ENCODE measurements at regions not wholly inside any gene's neighbourhood (a gene's known extent, or its start where the extent isn't known, plus 50 kb on each side); places are given as distances from the start of the nearest gene placed in this dataset.

DNA sequence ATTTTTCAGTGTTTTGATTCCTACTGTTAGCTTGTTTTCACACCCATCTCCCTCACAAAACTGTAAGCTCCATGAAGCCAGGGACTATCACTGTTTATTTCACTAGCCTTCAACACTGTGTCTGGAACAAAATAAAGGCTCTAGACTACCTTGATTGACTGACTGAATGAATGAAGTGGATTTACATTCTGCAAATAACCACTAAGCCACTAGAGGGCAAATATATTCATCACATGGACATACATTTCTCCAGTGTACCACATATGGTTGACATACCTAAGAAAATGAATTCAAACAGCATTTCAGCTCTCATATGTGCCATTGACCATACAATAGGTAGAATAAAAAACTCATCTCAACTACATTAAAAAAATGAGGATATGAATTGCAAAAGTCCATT, 185.9 kb downstream of the RAB11FIP2 start:
- Histone ChIP-seq H3K36me3 (ENCODE audit: control insufficient read depth in 2 of 2, insufficient read depth in 2 of 2, low read length in 1 of 2) (no peaks in the 10 kb centered on the region), H3K9me3 (replicated peaks; ENCODE audit: control insufficient read depth, insufficient read depth, low read length) (no peaks in the 10 kb centered on the region; the same call in 2 of the 3 replicates), H4K20me1 (ENCODE audit: control insufficient read depth, insufficient read depth) (no peaks in the 10 kb centered on the region), H3K9ac (ENCODE audit: control insufficient read depth, insufficient read depth, low read length) (no peak overlapping the region), H3K4me3 (no peak overlapping the region), H2AFZ (ENCODE audit: control insufficient read depth, low read depth, low read length) (no peak overlapping the region), H3K27ac (ENCODE audit: control insufficient read depth, insufficient read depth) (no peak overlapping the region), H3K27me3 (replicated peaks in 1 of 2; ENCODE audit: control insufficient read depth in 2 of 2, insufficient read depth in 2 of 2, low read length in 1 of 2) (no peaks in the 10 kb centered on the region), H3K79me2 (ENCODE audit: control insufficient read depth, insufficient read depth, low read length) (no peaks in the 10 kb centered on the region), H3K4me2 (ENCODE audit: control insufficient read depth, insufficient read depth) (no peak overlapping the region), H3K4me1 (ENCODE audit: control insufficient read depth, insufficient read depth, low read length) (no peaks in the 10 kb centered on the region)
- SMC1A ChIA-PET (ENCODE audit: uncharacterized antibody, unreplicated experiment): interaction anchor here (1.2 to 1.7 kb wide), 2 partner anchors 227 to 399 kb away, joined by 3 to 4 read pairs; no protein-coding TSS in a partner anchor
- FAIRE-seq (no peak), ATAC-seq (peak; percentile 68), DNase-seq (ENCODE audit: low read depth, low spot score) (no peak)
- POLR2A ChIA-PET: interaction anchor here (0.6 kb wide), 1 partner anchor 109 kb away, joined by 3 read pairs; no protein-coding TSS in a partner anchor
- RAD21 ChIA-PET (ENCODE audit: unreplicated experiment): interaction anchor here (1.2 kb wide), 1 partner anchor 10 kb away, joined by 3 read pairs; no protein-coding TSS in a partner anchor
- BruUV-seq (replicated peaks): no TSS peak
- intact Hi-C loops (cut with micrococcal nuclease; ENCODE audit: unreplicated experiment) (loop anchor here (2.0 to 10.0 kb wide), 3 partner anchors 244 to 380 kb away; no protein-coding TSS in a partner anchor), in situ Hi-C loops (cut with MboI) (no loop called here)
- CTCF ChIA-PET: interaction anchor here (0.7 to 1.7 kb wide), 8 partner anchors 14 to 399 kb away, joined by 3 to 8 read pairs (median 4); no protein-coding TSS in a partner anchor
- TF ChIP-seq RUNX3 (IDR thresholded peaks at IDR 0.05; ENCODE audit: low read length) (no peak), SUPT20H (IDR thresholded peaks at IDR 0.05; ENCODE audit: borderline replicate concordance, control insufficient read depth, low read depth, low read length) (no peak), ZNF24 (IDR thresholded peaks at IDR 0.05) (peak; percentile 99), CEBPB (IDR thresholded peaks at IDR 0.05; ENCODE audit: borderline replicate concordance in 1 of 2, low read depth in 2 of 2, low read length in 2 of 2) (no peak), PKNOX1 (IDR thresholded peaks at IDR 0.05) (peak; percentile 32; the same call in 1 of the 2 replicates), KAT2A (conservative IDR thresholded peaks at IDR 0.05; ENCODE audit: control insufficient read depth, low read depth, low read length) (no peak), TCF7 (IDR thresholded peaks at IDR 0.05; ENCODE audit: borderline replicate concordance) (no peak), RELA (IDR thresholded peaks at IDR 0.05; ENCODE audit: borderline replicate concordance, partially characterized antibody) (no peak), YBX1 (IDR thresholded peaks at IDR 0.05) (no peak), RAD21 (IDR thresholded peaks at IDR 0.05; ENCODE audit: insufficient read depth, low read depth, low read length) (peak; percentile 39), EED (IDR thresholded peaks at IDR 0.05; ENCODE audit: low read depth) (no peak), POLR2AphosphoS2 (IDR thresholded peaks at IDR 0.05; ENCODE audit: low read depth, low read length) (no peak), FOS (IDR thresholded peaks at IDR 0.05; ENCODE audit: borderline replicate concordance, extremely low read depth, insufficient read length) (no peak), IRF3 (IDR thresholded peaks at IDR 0.05) (no peak), BMI1 (IDR thresholded peaks at IDR 0.05; ENCODE audit: borderline replicate concordance) (no peak)
- TF ChIP-seq, protein P1, sequence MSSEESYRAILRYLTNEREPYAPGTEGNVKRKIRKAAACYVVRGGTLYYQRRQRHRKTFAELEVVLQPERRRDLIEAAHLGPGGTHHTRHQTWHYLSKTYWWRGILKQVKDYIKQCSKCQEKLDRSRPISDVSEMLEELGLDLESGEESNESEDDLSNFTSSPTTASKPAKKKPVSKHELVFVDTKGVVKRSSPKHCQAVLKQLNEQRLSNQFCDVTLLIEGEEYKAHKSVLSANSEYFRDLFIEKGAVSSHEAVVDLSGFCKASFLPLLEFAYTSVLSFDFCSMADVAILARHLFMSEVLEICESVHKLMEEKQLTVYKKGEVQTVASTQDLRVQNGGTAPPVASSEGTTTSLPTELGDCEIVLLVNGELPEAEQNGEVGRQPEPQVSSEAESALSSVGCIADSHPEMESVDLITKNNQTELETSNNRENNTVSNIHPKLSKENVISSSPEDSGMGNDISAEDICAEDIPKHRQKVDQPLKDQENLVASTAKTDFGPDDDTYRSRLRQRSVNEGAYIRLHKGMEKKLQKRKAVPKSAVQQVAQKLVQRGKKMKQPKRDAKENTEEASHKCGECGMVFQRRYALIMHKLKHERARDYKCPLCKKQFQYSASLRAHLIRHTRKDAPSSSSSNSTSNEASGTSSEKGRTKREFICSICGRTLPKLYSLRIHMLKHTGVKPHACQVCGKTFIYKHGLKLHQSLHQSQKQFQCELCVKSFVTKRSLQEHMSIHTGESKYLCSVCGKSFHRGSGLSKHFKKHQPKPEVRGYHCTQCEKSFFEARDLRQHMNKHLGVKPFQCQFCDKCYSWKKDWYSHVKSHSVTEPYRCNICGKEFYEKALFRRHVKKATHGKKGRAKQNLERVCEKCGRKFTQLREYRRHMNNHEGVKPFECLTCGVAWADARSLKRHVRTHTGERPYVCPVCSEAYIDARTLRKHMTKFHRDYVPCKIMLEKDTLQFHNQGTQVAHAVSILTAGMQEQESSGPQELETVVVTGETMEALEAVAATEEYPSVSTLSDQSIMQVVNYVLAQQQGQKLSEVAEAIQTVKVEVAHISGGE (CRISPR knock-in tag; IDR thresholded peaks at IDR 0.05): no peak
- TF ChIP-seq, protein P2, sequence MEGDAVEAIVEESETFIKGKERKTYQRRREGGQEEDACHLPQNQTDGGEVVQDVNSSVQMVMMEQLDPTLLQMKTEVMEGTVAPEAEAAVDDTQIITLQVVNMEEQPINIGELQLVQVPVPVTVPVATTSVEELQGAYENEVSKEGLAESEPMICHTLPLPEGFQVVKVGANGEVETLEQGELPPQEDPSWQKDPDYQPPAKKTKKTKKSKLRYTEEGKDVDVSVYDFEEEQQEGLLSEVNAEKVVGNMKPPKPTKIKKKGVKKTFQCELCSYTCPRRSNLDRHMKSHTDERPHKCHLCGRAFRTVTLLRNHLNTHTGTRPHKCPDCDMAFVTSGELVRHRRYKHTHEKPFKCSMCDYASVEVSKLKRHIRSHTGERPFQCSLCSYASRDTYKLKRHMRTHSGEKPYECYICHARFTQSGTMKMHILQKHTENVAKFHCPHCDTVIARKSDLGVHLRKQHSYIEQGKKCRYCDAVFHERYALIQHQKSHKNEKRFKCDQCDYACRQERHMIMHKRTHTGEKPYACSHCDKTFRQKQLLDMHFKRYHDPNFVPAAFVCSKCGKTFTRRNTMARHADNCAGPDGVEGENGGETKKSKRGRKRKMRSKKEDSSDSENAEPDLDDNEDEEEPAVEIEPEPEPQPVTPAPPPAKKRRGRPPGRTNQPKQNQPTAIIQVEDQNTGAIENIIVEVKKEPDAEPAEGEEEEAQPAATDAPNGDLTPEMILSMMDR (IDR thresholded peaks at IDR 0.05 in 2 of 3, conservative IDR thresholded peaks at IDR 0.05 in 1 of 3; ENCODE audit: control insufficient read depth in 2 of 3, extremely low read depth in 1 of 3, insufficient read depth in 1 of 3, low read depth in 3 of 3, low read length in 3 of 3): peak; percentile 27 to 59 (median 44); a peak in 4 of 6 replicates

Measured in GM12878 (cell line).